ENCODE measurements at regions not wholly inside any gene's neighbourhood (a gene's known extent, or its start where the extent isn't known, plus 50 kb on each side); places are given as distances from the start of the nearest gene placed in this dataset.

- no peak for TF ChIP-seq EZH2 (IDR thresholded peaks at IDR 0.05; ENCODE audit: low read depth, low read length, severe bottlenecking)
These were observed 64.0 kb upstream of the ZNF354A start (continued) for GRCh38 chr5:178794433-178794832.

All from H1 (cell line).